Stimulated activated CD4-positive, alpha-beta T cell treated with anti-CD3 and anti-CD28 coated beads, Interleukin-15, amount 100 ng/mL, for 48 hours (primary cell): ENCODE measurements at regions not wholly inside any gene's neighbourhood (a gene's known extent, or its start where the extent isn't known, plus 50 kb on each side); places are given as distances from the start of the nearest gene placed in this dataset.

Experiments
- DNase-seq, 2 donors: peaks; one replicate each; pipeline ENCODE4 v3.0.0-alpha.2; 2020; ENCODE audit warnings: low read depth in 2 of 2

GRCh38 chr4:43781125-43781524 is 667.5 kb downstream of the KCTD8 start:
- DNase-seq: no peak

DNA sequence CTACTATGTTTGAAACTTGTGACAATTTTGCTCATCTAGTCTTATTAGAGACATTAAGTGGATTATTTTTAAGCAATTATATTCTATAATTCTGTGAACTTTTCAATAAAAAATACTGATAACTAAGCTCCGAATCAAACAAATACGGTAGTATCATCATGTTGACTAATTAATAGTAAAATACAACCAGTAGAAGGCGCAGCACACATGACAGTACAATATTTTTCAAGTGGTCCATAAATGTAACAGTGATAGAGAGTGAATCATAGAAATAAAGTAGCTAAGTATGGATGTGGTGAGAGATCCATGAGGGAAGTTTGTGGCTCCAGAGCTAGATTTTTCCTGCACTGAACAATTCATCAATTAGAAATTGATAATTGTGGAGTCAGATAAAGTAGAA is 666.2 kb downstream of the KCTD8 start:
- DNase-seq: no peak

- DNase-seq: no peak
Measured at GRCh38 chr4:43816116-43816515, 632.5 kb downstream of the KCTD8 start.

- DNase-seq: no peak
Measured at GRCh38 chr4:43822621-43823020, 626.0 kb downstream of the KCTD8 start.

DNA sequence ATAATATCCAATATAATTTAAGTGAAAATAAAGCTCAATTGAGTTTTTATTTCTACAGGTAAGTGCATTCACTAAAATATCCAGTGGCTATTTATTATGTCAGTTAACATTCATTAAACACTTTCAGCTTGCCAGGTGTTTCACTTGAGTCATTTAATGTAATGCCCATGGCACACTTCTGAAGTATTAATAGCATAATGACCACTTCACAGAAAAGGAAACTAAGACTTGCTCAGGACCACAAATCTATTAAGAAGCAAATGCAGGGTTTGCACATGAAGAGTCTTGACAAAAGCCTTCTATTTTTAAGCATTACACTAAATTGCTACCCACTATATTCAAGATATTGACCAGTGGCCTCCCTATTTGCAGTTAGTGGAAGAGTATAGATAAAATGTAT is 612.7 kb downstream of the KCTD8 start:
- DNase-seq: no peak

GRCh38 chr4:43837171-43837570 is 611.4 kb downstream of the KCTD8 start:
- no peak for DNase-seq

GRCh38 chr4:43837604-43838003 is 611.0 kb downstream of the KCTD8 start:
- no peak for DNase-seq

DNA sequence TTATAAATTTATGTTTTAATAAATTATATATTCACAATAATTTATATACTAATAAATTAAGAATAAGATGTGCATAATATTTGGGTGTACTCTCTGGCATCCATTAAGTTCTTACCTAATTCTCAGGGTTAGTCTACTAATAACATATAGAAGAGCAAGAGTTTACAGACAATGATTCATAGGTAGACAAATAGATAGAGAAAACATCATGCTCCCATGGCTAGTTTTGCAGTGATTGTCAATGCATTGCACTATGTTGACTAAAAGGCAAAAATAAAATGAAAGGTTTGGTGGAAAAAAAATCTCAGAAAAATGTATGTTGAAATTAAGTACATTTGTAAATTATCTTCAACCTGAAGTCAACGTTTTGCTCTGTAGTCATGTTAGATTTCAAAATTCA is 606.0 kb downstream of the KCTD8 start:
- DNase-seq: no peak

DNA sequence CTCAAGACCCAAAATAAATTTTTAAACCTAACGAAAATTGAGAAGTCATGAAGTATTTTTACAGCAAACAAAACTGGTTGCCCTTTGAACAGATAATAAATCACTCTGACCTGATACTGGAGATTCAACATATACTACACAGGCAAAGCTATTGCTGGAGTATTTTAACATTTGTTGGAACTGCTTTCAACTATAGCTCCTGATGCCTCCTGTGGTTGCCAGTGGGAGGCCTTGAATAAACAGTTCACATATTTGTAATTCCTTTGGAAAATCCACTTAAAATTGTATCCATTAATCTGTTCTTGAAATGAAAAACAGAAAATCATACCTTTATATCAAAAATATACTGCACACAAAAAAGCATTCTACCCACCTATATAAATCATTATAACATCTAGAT is 605.1 kb downstream of the KCTD8 start:
- DNase-seq: no peak

GRCh38 chr4:43846111-43846587 is 602.5 kb downstream of the KCTD8 start:
- DNase-seq: no peak

- DNase-seq: no peak
Measured at GRCh38 chr4:43853565-43854264, 594.9 kb downstream of the KCTD8 start.

- DNase-seq: no peak
Measured at GRCh38 chr4:43855283-43855682, 593.3 kb downstream of the KCTD8 start.

- DNase-seq: no peak
Measured at GRCh38 chr4:43864616-43865146, 583.9 kb downstream of the KCTD8 start.

GRCh38 chr4:43867908-43868307 is 580.7 kb downstream of the KCTD8 start:
- DNase-seq: no peak

GRCh38 chr4:43875655-43876054 is 573.0 kb downstream of the KCTD8 start:
- no peak for DNase-seq

- no peak for DNase-seq
Measured at GRCh38 chr4:43882470-43882869, 566.1 kb downstream of the KCTD8 start.

DNA sequence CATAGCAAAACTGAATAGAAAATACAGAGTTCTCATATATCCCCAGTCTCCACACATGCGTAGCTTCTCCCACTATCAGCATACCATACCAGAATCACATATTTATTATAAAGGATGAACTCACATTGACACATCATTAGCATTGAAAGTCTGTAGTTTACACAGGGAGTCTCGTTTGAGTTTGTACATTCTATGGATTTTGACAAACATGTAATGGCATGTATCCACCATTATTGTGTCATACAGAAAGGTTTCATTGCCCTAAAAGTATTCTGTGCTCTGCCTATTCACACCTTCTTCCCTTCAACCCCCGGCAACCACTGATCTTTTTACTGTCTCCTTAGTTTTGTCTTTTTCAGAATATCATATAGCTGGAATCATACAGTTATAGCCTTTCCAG is 562.4 kb downstream of the KCTD8 start:
- no peak for DNase-seq

GRCh38 chr4:43898836-43899235 is 549.8 kb downstream of the KCTD8 start:
- DNase-seq: no peak

GRCh38 chr4:43903456-43903855 is 545.2 kb downstream of the KCTD8 start:
- DNase-seq: no peak

- DNase-seq: no peak
Measured at GRCh38 chr4:43918377-43918776, 530.2 kb downstream of the KCTD8 start.

- no peak for DNase-seq
Measured at GRCh38 chr4:43932448-43932847, 516.2 kb downstream of the KCTD8 start.

- no peak for DNase-seq
Measured at GRCh38 chr4:43943998-43944397, 504.6 kb downstream of the KCTD8 start.

- no peak for DNase-seq
Measured at GRCh38 chr4:43959976-43960375, 488.6 kb downstream of the KCTD8 start.

DNA sequence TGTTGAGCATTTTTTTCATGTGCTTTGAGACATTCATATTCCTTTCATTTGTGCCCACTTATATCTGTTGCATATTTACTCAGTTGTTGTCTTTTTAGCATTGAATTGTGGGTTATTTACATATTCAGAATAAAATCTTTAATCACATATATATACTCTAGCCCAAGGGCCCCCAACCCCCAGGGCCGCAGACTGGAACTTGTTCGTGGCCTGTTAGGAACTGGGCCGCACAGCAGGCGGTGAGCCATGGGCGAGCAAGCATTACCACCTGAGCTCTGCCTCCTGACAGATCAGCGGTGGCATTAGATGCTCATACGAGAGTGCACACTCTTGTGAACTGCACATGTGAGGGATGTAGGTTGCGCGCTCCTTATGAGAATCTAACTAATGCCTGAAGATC is 480.6 kb downstream of the KCTD8 start:
- DNase-seq: no peak
